Pulmonary artery endothelial cell (primary cell): ENCODE measurements at regions not wholly inside any gene's neighbourhood (a gene's known extent, or its start where the extent isn't known, plus 50 kb on each side); places are given as distances from the start of the nearest gene placed in this dataset.

Experiments used
- DNase-seq: peaks from one replicate; pipeline ENCODE4 v3.0.0-alpha.2; 2011; ENCODE audit warnings: low read depth, low spot score

DNA sequence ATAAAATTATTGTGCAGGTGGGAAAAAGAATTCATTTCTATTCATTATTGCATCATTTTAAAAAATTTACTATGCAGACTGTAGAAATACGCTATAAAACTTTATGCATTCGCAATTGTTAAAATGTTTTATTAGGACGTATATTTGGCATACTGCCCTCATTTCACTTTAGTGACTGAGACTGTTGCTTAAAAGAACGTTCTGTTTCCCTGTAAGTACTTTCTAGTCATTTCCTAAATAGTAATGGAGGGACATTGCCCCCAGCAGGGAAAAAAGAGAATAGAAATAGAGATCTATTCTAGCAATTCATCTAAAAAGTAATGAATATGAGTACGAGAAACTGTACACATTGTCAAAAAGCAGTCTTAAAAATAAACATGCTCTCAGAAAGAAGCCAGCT, 1295.8 kb upstream of the TENM3 start:
- DNase-seq = no peak

DNA sequence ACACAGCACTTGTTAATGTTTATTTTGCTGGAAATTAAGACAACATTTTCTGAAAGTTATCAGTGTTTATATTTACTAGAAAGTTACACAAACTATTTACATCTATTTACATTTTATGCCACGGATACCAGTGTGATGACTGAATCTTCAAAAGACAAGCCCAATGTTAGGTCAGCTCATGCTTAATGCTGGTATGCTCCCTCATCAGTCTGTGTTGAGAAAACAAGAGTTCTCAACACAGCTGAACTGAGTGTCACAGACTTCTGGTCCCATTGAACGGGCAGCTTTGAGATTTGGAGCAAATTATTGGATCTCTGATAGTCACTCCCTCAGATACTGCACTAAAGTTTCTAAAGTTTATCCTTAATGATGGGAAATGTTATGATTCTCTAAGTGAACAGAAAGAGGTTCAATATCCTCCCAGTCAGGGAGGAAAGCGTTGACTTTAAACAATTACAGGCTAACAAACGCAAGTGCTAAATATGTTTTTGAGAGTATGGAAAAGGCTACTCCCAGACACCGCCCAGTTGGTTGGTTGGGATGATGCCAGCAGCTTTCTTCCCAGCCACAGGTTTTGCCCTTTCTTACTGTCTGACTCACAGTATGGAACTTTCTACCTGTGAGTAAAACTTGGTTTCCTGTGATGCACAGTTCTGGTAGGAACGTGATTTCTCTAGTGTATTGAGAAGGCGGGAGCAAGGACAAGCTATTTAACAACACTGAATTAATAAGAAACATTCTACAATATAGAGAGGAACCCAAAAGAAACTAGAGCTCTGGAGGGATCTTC, 1293.6 kb upstream of the TENM3 start:
- no peak for DNase-seq

DNA sequence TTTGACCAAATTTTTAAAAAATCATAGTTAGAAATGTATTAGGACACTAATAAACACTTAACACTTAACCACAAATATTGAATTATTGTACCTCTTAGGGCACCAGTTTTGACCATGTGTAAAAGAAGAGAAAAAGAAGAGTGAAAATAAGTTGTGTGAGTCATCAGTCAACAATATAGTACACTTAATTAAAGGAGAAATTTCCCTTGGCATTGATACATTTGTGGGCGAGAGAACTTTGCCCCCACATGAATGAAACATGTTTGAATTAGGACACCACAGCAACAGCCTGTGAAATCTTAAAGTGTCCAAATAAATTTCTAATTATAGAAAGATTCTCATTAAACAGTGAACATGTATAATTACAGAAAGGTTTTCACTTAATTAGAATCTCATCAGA, 1292.8 kb upstream of the TENM3 start:
- DNase-seq = no peak

GRCh38 chr4:180951312-180951711, 1291.9 kb upstream of the TENM3 start:
- DNase-seq = no peak

- DNase-seq = no peak
These were observed 1289.6 kb upstream of the TENM3 start for GRCh38 chr4:180953572-180953971.

GRCh38 chr4:180960743-180961401, 1282.3 kb upstream of the TENM3 start:
- no peak for DNase-seq

- DNase-seq = no peak
These were observed 1280.9 kb upstream of the TENM3 start for GRCh38 chr4:180962268-180962667.

GRCh38 chr4:180966312-180966711, 1276.9 kb upstream of the TENM3 start:
- no peak for DNase-seq

DNA sequence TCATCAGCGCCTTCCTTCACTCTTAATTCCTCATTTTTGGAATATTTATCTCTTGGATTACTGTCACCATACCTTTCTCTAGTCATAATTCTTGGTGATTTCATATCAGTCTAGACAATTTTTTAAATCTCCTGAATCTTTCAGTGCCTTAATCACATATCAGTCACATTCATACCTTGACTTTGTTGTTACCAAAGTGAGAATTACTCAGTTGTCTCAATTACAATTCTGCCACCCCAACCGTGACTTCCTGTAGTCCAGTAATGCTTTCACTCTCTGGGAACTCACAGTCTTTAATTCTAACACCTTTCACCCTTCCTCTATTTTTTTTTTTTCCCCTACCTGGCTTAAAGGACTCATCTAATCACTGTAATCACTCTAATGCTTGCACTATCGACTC, 1275.3 kb upstream of the TENM3 start:
- no peak for DNase-seq

- DNase-seq = no peak
These were observed 1269.3 kb upstream of the TENM3 start for GRCh38 chr4:180973894-180974293.

DNA sequence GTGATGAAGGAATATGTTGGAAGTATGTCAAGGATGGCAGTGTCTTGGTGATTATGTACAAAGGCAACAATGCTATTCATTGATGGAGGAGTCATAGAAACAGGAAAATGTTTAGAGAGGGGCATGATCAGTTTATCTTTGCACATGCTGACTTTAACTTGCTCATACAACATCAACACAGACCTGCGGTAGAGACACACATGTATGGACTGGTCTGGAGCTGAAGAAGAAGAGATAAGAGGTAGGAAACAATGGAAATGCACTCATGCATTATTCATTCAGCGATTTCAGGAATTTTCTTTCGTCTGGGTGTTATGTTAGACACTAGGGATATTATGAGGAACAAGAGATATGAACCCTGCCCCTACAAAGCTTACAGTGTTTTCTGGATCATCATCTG, 1252.3 kb upstream of the TENM3 start:
- DNase-seq = no peak

DNA sequence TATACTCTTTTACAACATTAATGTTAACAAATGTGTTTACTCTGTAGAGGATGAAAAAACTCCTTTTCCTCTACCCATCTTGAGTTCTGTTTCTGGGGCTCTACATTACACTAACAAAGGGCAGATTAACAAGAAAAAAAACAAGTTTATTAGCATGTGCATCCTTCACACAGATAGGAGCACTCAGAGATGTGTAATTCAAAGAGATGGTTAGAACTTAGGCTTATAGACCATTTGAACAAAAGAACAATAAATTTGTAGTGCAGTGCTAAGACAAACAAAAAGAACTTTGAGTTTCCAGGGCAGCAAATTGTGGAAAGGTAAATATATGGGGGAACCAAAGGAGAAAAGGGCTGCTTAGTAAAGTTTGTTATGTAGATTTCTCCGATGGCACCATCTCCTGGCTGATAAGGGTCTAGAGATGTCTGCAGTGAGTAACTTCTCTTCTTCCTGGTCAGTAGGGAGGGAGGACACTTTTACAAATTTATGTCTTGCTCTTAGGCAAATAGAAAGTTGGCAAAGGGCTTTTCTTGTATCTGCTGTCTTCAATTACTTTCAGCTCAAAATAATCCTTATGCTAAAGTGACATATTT, 1249.9 kb upstream of the TENM3 start:
- DNase-seq = no peak

DNA sequence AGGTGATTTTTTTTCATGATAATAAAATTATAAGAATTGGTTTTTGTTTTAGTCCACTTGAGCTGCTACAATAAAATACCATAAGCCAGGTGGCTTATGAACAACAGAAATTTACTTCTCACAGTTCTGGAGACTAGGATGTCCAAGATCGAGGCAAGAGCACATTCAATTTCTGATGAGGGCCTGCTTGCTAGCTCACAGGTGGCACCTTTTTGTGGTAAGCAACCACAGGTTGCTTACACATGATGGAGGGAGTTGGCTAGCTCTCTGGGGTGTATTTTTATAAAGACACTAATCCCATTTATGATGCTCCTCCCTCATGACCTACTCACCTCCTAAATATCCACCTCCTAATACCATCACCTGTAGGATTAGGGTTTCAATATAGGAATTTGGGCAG, 1248.5 kb upstream of the TENM3 start:
- DNase-seq = no peak

DNA sequence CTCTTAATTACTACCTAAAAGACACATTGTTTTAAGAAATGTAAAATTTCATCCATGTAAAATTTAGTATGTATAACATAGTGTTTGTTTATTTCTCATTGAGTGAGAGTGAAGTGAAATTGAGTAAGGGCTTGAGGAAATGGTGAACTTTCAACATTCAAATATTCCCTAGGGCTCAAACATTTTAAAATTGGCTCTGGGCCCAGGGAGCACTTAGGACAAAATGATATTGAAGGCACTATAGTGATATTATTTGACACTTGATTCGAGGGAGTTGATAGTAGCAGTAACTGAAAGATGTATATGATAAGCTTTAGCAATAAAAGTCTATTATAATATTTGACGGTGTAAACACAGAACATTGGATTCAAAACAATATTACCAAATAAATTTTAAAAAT, 1244.0 kb upstream of the TENM3 start:
- no peak for DNase-seq

- no peak for DNase-seq
These were observed 1239.1 kb upstream of the TENM3 start for GRCh38 chr4:181004056-181004455.

DNA sequence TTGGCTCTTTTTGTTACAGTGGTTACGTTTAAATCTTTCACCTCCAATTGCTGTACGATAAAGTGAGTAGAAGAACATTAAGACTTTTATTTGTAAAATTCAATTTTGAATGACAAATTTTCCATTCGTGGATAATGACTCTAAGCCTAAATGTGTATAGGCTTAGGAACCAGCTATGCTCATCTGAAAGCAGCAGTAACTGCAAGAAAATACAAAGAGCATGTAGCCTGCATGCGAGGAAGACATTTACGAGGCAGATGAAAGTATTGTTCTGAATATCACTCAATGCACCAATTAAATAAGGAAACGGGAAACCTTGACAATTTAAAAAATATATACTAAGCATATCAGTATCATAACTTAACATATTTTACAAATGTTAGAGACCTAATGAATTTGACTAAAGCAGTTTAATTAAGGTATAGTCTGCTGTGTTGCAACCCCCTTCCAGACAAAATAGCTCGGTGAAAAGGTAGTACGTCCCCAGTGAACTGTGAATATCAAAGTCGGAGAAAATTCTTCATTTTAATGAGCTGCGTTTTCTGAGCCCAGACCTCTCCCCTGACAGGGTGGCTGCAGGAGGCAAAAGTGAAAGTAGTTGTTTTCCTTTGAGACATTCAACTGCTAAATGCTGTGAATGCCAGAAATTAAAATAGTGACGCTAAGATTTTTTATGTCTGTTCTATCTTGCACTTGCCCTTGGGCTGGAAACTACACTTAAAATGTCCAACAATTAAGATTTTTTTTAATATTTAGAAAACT, 1236.5 kb upstream of the TENM3 start:
- no peak for DNase-seq

- DNase-seq = no peak
These were observed 1235.5 kb upstream of the TENM3 start for GRCh38 chr4:181007751-181008150.

- DNase-seq = no peak
These were observed 1235.0 kb upstream of the TENM3 start for GRCh38 chr4:181008164-181008563.

DNA sequence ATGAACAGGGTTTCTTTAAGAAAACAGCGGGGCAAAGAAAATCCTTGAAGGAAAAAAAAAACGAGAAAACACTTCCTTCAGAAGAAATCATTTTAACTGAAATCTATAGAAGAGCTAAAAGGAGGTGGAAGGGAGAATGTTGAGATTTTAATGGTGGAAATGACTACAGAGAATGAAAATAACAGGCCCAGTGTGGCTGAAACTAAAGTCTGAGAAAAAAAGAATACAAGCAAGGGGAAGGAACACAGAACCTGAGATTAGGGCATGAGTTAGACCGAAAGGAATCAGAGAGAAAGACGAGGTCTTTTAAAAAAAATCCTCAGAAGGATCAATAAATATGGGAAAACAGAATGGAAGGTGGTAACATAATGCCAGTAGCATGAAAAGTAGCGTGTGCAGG, 1230.0 kb upstream of the TENM3 start:
- no peak for DNase-seq

DNA sequence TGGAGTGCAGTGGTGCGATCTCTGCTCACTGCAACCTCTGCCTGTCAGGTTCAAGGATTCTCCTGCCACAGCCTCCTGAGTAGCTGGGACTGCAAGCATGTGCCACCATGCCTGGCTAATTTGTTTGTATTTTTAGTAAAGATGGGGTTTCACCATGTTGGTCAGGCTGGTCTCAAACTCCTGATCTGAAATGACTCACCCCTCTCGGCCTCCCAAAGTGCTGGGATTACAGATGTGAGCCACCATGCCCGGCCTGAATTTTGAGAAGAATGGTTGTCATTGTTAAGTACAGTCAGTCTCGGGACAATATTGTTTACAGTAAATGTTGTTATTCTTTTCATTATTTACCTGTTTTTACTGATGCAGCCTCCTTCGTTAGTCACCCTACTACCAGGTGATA, 1226.2 kb upstream of the TENM3 start:
- no peak for DNase-seq

DNA sequence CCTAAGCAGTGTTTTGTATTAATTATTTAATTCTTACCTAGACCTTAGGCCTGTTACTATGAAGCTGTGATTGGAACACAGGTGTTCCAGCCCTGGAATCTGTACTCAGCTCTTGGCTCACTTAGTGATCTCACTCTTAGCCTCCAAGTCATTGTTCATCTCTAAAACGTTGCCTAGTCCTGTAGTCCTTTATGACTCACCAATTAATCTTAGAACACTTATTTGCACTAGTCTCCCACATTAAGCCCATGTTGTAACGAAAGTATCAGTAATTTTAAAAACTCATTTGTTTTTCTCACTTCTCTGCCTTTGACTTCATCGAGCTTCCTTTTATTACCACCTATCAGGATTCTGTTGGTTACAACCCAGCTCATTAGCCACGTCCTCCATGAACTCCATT, 1224.7 kb upstream of the TENM3 start:
- no peak for DNase-seq

GRCh38 chr4:181018913-181019312, 1224.3 kb upstream of the TENM3 start:
- no peak for DNase-seq
